Esophagus squamous epithelium (tissue), 5 donors: ENCODE measurements at regions not wholly inside any gene's neighbourhood (a gene's known extent, or its start where the extent isn't known, plus 50 kb on each side); places are given as distances from the start of the nearest gene placed in this dataset.

Experiments used
- DNase-seq: peaks from one replicate; lab custom pipeline; 2025; lab: John Stamatoyannopoulos, UW
- H3K27ac ChIP-seq, 4 donors: fragments of 200-600 bp; sonication (generic); one replicate each; pipeline ENCODE4 v1.5.1; 2016 to 2019; ENCODE audit warnings: mild to moderate bottlenecking in 1 of 4
- H3K27me3 ChIP-seq, 4 donors: fragments of 200-600 bp; sonication (generic); 1 replicate in 3 of 4; 2 replicates in 1 of 4; pipeline versions ENCODE4 v1.5.1 to v1.6.0; 2017 to 2021; ENCODE audit warnings: antibody characterized with exemption in 1 of 4
- H3K36me3 ChIP-seq, 3 donors: fragments of 200-600 bp; sonication (generic); one replicate each; pipeline ENCODE4 v1.5.1; 2016 to 2019
- H3K4me1 ChIP-seq, 3 donors: fragments of 200-600 bp; sonication (generic); one replicate each; pipeline ENCODE4 v1.5.1; 2017 to 2019
- H3K4me3 ChIP-seq, 4 donors: fragments of 200-600 bp; sonication (generic); 1 replicate in 3 of 4; 2 replicates in 1 of 4; pipeline ENCODE4 v1.5.1; 2016 to 2019; ENCODE audit warnings: mild to moderate bottlenecking in 2 of 4, moderate library complexity in 1 of 4
- H3K9me3 ChIP-seq, 3 donors: fragments of 200-600 bp; sonication (generic); one replicate each; pipeline ENCODE4 v1.5.1; 2016 to 2019
- POLR2A ChIP-seq, 4 donors: fragments of 450-650 bp; IDR thresholded peaks; one replicate each; pipeline ENCODE4 v1.6.1; 2017; ENCODE audit warnings: antibody characterized with exemption in 4 of 4, mild to moderate bottlenecking in 4 of 4, moderate library complexity in 3 of 4
- WGBS, 2 donors: methylation state at CpG; one replicate each; pipeline ENCODE4 v1.1.5; 2018; 5-methylcytosine and 5-hydroxymethylcytosine counted together
- intact Hi-C: fragments of 100-400 bp; cut with DNase I; formaldehyde crosslinking; loops from one replicate; pipeline ENCODE4 v1.15.0; 2022
- TF ChIP-seq, protein P1 (sequence below), 6 experiments: fragments of 450-650 bp in 4 of 6; fragments of 200-600 bp in 2 of 6; sonication (generic) in 2 of 6; IDR thresholded peaks; one replicate each; pipeline ENCODE4 v1.5.1; 2016 to 2019; ENCODE audit warnings: antibody characterized with exemption in 6 of 6, mild to moderate bottlenecking in 4 of 6, moderate library complexity in 4 of 6
- donor health status: DM: yes; HTN: yes; CAD: no.

DNA sequence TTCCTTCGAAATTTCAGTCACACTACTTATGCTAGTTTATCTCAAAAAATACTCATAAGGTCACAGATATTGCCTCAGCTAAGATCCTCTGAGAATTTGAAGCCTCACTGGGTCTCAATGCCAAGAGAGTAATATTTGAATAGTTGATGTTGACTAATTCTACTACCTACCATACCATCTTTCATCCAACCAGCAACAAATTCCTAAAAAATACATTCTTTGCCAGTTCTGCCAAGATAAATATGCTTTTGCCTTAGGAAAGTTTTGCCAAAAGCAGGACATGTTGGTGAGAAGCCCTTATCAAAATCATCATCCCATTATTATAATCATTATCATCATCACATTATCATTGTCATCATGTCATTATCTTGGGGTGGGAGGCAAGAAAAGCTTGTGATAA lies 544.6 kb upstream of the ZEB2 start:
- WGBS, 2 donors = 62 to 92% methylated on average over 1 of the region's 1 CpG
- Histone ChIP-seq H3K36me3 (no peaks in the 10 kb centered on the region), H3K27me3 (no peaks in the 10 kb centered on the region), H3K9me3 (peaks cover 0 to 4% (median 0%) of the 10 kb centered on the region in 3 donors), H3K4me3 (no peak overlapping the region), H3K27ac (no peak overlapping the region), H3K4me1 (peaks cover 4 to 40% (median 5%) of the 10 kb centered on the region in 3 donors)
- TF ChIP-seq POLR2A (IDR thresholded peaks at IDR 0.05) = no peak
- TF ChIP-seq, protein P1, sequence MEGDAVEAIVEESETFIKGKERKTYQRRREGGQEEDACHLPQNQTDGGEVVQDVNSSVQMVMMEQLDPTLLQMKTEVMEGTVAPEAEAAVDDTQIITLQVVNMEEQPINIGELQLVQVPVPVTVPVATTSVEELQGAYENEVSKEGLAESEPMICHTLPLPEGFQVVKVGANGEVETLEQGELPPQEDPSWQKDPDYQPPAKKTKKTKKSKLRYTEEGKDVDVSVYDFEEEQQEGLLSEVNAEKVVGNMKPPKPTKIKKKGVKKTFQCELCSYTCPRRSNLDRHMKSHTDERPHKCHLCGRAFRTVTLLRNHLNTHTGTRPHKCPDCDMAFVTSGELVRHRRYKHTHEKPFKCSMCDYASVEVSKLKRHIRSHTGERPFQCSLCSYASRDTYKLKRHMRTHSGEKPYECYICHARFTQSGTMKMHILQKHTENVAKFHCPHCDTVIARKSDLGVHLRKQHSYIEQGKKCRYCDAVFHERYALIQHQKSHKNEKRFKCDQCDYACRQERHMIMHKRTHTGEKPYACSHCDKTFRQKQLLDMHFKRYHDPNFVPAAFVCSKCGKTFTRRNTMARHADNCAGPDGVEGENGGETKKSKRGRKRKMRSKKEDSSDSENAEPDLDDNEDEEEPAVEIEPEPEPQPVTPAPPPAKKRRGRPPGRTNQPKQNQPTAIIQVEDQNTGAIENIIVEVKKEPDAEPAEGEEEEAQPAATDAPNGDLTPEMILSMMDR (IDR thresholded peaks at IDR 0.05) = no peak
- intact Hi-C loops = no loop called here
- DNase-seq = no peak

DNA sequence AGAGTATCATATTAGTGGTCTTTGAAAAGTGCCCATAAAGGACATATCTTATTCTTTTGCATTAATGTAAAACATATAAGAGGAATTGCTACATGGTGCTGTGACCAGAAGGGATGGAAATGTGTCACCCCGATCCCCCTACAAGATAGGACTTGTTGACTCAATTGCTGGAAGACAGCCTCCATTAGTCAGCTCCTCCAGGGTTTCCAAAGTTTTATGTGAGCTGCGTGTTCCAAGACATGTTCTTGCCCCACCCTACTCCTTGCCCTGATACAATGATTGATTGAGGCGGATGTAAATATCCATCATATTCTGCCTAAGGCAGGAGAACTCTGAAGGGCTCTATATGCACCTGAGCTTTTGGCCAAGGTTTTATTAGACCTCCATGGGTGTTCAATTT lies 541.0 kb upstream of the ZEB2 start:
- intact Hi-C loops = no loop called here
- H3K4me3 ChIP-seq = no peak overlapping the region
- H3K9me3 ChIP-seq = peaks cover 0 to 4% (median 0%) of the 10 kb centered on the region in 3 donors
- peaks cover 4 to 46% (median 5%) of the 10 kb centered on the region in 3 donors for H3K4me1 ChIP-seq
- H3K36me3 ChIP-seq = no peaks in the 10 kb centered on the region
- WGBS, 2 donors = 29 to 60% methylated on average over 3 of the region's 3 CpGs
- H3K27me3 ChIP-seq = no peaks in the 10 kb centered on the region
- DNase-seq = no peak
- H3K27ac ChIP-seq = no peak overlapping the region
- no peak for TF ChIP-seq POLR2A (IDR thresholded peaks at IDR 0.05)
- TF ChIP-seq, protein P1 (IDR thresholded peaks at IDR 0.05) = no peak

DNA sequence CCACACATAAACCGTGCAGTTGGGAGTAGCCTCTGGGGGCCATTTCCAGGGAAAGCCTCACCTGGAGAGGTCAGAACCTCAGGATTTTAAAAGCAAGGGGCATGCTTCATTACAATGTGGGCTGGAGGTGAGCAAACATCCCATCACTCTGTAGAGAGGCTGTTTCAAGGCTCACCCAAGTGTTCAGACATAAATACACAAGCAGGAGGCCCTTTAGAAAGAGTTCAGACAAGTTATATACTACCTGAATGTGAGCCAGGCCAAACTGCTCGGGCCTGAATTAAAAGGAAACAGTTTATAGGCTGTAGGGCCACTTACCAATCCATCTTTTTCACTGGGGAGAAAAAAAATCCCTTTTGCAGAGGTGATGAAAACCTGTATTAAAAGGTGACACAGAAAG lies 540.0 kb upstream of the ZEB2 start:
- DNase-seq = no peak

GRCh38 chr2:145059343-145059742 lies 539.4 kb upstream of the ZEB2 start:
- H3K36me3 ChIP-seq = no peaks in the 10 kb centered on the region
- no peak overlapping the region for H3K27ac ChIP-seq
- WGBS, 2 donors = 80 to 100% methylated on average over 1 of the region's 1 CpG
- intact Hi-C loops = no loop called here
- peaks cover 0 to 4% (median 0%) of the 10 kb centered on the region in 3 donors for H3K9me3 ChIP-seq
- no peak for DNase-seq
- H3K4me1 ChIP-seq = peaks cover 0 to 31% (median 5%) of the 10 kb centered on the region in 3 donors
- H3K4me3 ChIP-seq = no peak overlapping the region
- TF ChIP-seq, protein P1 (IDR thresholded peaks at IDR 0.05) = no peak
- no peak for TF ChIP-seq POLR2A (IDR thresholded peaks at IDR 0.05)
- H3K27me3 ChIP-seq = no peaks in the 10 kb centered on the region

More for the DNA sequence above, 540.0 kb upstream of the ZEB2 start:
- H3K36me3 ChIP-seq = no peaks in the 10 kb centered on the region
- H3K27me3 ChIP-seq = no peaks in the 10 kb centered on the region
- 38 to 48% methylated on average over 2 of the region's 2 CpGs for WGBS, 2 donors
- peak overlapping the region in 2 of 4 donors; percentile 20 to 23 for H3K27ac ChIP-seq
- TF ChIP-seq, protein P1 (IDR thresholded peaks at IDR 0.05) = no peak
- no peak for TF ChIP-seq POLR2A (IDR thresholded peaks at IDR 0.05)
- intact Hi-C loops = no loop called here
- H3K9me3 ChIP-seq = peaks cover 0 to 4% (median 0%) of the 10 kb centered on the region in 3 donors
- peaks cover 0 to 37% (median 5%) of the 10 kb centered on the region in 3 donors for H3K4me1 ChIP-seq
- H3K4me3 ChIP-seq = no peak overlapping the region

GRCh38 chr2:145058457-145058856 lies 538.5 kb upstream of the ZEB2 start:
- Histone ChIP-seq H3K9me3 (peaks cover 0 to 4% (median 0%) of the 10 kb centered on the region in 3 donors), H3K4me1 (peaks cover 0 to 30% (median 5%) of the 10 kb centered on the region in 3 donors), H3K36me3 (no peaks in the 10 kb centered on the region), H3K27me3 (no peaks in the 10 kb centered on the region), H3K4me3 (no peak overlapping the region), H3K27ac (no peak overlapping the region)
- intact Hi-C loops = no loop called here
- TF ChIP-seq, protein P1 (IDR thresholded peaks at IDR 0.05) = no peak
- TF ChIP-seq POLR2A (IDR thresholded peaks at IDR 0.05) = no peak
- WGBS, 2 donors = 83 to 96% methylated on average over 1 of the region's 1 CpG
- DNase-seq = no peak
